Medulla oblongata (tissue), 1 donor: ENCODE measurements at regions not wholly inside any gene's neighbourhood (a gene's known extent, or its start where the extent isn't known, plus 50 kb on each side); places are given as distances from the start of the nearest gene placed in this dataset.
"Not testable (repeated sequence)": the region's sequence is repeated elsewhere in the genome, so short reads cannot be mapped to it uniquely, and the experiment has no call there.

Source experiments
- DNase-seq: peaks from one replicate; pipeline ENCODE4 v3.0.0-alpha.2; 2015; ENCODE audit errors: extremely low spot score

DNA sequence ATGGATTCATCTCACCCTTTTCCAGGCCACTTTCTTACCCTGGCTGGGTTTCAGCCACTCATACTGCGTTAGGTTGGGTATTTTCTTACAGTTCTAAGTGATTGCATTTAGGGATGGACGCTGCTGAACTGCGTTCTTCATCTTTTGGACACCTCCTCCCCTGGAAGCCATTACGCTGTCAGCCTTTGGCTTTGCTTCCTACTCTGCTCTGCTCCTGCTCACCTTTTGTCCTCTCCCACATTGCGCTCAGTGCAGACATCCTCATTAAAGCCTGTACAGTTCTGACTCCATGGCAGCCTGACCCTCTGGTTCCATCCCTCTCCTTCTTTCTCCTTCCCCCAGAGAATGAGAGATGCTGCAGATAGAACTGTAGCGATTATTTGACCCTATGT, 108.9 kb downstream of the SRGAP2 start:
- DNase-seq: not testable (repeated sequence)

DNA sequence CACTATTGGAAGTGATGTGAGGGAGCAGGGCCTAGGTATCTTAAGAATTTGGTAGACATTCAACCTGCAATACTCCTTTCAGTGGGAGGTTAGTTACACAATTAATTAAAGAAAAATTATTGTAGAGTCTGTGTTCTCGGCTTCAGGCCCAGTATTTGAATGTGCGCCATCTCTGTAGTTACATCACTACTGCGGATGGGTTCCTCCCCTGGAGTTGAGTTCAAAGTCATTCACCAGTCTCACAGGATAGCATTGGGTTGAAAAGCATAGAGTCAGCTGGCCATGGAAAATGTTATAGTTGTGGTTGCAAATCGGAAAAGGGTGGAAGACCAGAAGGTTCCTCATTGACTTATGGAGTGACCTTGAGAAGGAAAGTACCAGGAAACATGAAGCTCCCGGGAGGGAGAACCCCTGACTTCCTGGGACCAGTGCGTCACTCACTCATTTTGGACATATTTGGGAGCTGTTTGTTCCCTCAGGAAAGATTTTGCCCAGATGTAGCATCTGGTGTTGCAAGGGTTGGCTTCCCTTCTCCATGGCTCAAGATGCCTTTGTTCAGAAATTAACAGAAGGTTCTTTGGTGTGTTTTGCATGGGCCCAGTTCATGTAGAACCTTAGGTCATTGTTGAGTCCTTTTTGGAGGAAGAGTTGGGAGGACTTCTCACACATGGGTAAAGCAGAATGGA, 111.8 kb downstream of the SRGAP2 start:
- not testable (repeated sequence) for DNase-seq

DNA sequence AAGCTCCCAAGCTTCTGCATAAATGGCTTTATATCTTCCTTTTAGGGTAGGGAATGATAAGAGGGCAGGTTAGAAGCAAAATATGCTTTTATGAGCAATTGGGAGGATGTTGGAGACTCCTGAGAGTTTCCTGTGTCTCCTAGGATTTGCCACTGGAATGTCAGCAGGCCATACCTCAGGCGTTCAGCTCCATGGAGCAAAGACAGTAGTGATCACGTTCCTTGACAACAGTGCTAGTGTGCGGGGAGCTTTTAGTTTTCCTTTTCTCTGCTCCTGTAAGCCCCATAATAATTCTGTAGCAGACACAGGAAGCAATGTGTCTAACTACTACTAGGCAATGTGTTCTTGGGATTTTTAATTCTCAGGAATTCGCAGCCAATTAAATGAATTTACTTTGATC, 113.6 kb downstream of the SRGAP2 start:
- DNase-seq: not testable (repeated sequence)

DNA sequence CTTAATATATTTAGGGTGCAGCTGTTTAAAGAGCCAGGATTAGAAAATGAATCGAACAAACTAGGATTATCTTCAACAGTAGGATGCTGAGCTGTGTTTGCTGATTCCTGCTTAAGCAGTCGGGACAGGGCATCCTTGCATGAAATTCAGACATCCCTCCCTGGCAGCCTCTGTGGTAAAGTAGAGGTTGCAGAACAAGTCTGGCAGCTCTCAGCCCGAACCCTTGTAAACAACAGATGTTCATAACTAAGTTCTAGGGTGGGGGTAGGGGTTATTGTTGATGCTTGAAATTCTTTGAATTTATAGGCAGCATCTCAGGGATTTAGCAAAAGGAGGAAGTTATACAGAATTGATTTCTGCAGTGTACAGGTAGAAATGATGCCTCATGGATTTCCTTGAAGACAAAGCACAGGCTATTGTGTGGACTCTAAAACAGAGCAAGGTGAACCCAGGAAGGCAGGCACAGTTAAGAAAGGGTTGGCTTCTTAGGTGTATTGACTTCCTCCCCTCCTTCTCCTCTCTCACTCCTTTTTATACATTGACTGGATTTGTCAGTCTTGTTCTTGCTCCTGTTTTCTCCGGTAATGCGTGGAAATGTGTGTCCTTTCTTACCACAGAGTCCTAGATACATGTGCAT, 114.7 kb downstream of the SRGAP2 start:
- not testable (repeated sequence) for DNase-seq

DNA sequence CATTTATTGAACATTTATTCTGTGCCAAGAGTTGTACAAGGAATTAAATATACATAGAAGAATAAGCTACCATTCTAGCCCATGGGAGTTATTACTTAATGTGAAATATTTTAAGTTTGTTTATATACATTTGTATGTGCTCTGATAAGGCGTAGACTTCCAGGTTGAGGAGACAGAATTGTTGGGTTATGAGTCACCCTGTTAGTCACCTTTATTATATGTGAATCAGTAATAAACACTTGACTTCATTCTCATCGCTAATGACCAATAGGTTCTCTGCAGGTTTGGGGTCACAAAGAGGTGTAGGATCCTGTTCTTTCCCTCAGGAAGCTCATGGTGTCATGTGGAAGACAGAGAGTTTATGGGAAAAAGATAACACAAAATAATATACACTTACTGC, 116.9 kb downstream of the SRGAP2 start:
- DNase-seq: not testable (repeated sequence)

DNA sequence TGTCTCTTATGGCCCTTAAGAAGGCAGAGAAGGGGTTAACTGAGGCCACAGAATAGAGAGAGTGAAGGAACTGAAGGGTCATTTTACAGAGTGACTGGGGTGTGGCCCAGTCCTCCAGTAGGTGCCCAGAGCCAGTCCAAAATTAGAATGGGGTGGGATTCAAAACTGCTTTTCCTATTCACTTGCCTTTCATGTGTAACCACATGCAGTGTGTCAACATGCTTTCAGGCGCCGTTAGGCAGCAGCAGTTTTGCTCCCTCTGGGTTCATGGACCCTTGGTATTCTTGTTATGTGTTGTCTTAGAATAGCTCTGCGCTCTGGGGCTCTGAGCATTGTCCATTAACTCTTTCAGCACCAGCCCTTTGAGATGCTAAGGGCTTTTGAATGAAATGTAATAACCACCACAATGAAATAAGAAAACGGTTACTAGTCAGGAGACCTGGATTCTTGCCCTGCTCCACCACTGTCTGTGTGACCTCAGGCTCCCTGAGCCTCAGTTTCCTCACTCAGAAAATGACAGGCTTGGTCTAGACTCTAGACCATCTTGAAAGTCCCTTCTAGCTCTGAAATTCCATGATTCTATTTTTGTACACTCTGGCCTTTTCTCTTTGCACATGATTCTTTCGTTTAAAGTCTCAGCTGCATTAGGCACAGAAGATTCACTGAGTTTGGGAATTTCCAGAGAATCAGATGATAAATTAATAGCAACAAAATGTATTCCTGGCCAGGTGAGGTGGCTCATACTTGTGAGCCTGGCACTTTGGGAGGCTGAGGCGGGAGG, 123.0 kb downstream of the SRGAP2 start:
- not testable (repeated sequence) for DNase-seq

DNA sequence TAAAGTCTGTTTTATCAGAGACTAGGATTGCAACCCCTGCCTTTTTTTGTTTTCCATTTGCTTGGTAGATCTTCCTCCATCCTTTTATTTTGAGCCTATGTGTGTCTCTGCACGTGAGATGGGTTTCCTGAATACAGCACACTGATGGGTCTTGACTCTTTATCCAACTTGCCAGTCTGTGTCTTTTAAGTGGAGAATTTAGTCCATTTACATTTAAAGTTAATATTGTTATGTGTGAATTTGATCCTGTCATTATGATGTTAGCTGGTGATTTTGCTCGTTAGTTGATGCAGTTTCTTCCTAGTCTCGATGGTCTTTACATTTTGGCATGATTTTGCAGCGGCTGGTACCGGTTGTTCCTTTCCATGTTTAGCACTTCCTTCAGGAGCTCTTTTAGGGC, 128.3 kb downstream of the SRGAP2 start:
- not testable (repeated sequence) for DNase-seq

DNA sequence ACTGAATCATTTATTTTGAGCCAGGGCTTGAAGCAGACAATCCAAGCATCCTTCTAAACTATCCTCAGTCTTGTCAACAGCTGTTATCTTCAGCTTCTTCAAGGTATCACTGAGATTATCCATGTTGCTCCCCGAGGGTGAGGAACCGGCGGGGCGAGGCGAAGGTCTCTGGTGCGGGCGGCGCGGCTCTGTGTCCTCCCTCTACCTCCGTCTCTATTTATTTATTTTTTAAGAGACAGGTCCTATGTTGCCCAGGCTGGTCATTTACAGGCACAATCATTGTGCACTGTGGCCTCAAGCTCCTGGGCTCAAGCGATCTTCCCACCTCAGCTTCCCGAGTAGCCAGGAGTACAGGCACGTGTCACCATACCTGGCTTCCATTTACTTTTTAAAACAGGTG, 130.0 kb downstream of the SRGAP2 start:
- DNase-seq: not testable (repeated sequence)

DNA sequence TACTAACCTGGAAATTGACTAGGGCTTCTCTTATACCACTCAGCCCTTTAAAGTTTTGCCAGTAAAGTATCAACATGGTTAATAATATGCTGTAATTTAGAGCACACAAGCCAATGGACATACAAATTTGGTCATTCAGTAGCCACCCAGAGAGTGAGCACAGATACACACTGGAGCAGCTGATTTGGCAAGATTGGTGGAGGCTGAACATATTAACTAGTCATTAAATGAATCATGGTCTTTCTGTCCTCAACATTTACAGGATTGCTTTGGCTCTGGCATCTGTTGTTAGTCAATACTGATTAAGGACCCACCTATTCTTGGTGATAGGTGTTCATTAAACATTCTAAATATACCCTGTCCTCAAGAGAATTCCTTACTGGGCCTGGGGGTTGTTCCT, 130.6 kb downstream of the SRGAP2 start:
- not testable (repeated sequence) for DNase-seq

DNA sequence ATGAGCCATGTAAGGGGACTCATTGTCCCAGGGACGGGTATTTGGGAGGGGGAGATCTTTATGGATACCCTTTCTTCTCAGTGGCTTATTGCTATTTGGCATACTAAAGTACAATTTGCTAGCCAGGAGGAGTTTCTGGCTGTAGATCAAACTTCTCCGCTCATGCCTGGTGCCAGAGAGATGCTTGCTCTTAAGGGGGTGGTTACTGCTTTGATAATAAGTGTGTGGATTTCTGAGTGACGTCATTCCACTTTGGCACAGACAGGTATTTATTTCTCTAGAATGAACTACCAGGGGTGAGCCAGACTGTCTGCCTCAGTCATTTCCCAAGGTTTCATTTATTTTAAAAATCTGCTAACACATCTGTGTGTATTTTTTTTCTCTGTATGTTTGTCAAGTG, 131.1 kb downstream of the SRGAP2 start:
- not testable (repeated sequence) for DNase-seq

DNA sequence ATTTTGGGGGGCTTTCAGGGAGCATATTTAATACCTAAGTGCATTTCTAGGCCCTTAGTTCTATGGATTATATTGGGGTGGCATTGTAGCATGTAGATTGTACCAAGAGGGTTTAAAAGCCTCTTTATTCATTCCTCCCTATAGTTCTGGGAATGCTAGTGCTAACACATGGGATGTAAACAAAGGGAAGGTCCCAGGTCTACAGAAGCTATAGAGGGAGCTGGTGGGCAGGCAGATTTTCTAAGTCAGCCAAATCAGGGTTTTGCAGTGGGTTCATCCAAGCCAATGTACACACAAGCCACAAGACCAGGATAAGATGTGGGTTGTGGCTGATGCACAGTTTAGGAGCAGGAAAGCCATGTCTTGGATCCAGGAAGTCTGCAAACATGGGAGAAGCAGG, 131.8 kb downstream of the SRGAP2 start:
- not testable (repeated sequence) for DNase-seq

DNA sequence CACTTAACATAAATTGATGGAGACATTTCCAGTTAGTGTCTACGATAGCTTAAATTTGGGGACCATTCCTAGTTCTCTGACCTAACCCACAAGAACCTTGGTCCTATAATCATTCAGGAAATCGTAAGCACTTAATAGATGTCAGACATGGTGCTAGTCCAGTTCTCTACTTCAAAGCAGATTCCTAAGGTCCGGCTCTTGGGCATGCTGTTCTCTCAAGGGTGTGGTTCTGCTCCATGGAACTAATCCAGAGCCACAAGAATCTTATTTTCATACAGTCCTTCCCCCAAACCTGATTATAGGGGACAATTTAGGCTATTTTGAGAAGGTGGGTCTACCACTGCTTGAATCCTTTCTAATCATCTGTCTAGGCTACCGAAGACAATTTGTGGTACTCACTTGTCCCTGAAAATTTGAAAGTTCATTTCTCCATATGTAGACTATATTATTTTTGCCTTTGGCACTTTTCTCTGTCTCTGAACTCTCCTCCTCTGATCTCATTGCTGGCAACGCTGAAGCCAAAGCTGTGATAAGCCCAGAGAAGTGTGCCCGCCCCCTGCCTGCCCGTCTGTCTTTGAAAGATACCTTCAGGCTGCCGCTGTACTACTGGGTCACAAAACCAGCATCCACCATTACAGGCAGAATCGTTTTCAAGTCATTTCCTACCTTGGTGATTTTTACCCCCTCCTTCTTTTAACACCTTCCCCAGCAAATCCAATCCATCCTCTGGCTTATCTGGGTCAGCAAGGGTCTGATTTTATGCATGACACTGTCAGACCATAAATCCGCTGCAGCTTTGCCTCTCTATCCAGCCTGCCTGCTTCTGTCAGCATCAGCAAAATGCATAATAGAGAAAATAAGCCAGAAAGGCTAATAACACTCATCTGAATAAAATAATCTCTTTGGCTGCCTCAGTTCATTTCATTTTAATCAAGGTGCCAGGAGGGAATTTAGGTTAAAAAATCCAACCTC, 132.8 kb downstream of the SRGAP2 start:
- not testable (repeated sequence) for DNase-seq

DNA sequence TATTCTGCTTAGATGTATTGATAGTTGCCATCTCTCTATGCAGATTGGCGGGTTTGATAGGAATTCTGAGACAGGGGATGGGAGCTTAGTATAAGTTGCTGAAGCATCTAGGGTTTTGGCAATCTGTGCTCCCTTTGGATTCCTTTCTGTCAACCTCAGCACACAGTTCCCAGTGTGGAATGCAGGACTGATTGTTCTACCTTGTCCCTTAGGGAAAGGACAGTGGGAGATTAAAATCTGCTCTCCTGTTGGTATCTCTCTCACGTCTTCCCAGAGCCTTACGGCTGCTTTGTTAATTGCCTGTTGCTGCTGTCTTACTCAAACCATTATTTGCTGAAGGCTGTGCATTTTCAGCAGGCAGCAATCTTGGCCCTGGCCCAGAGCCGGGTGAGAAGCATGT, 133.3 kb upstream of the IKBKE start:
- not testable (repeated sequence) for DNase-seq

DNA sequence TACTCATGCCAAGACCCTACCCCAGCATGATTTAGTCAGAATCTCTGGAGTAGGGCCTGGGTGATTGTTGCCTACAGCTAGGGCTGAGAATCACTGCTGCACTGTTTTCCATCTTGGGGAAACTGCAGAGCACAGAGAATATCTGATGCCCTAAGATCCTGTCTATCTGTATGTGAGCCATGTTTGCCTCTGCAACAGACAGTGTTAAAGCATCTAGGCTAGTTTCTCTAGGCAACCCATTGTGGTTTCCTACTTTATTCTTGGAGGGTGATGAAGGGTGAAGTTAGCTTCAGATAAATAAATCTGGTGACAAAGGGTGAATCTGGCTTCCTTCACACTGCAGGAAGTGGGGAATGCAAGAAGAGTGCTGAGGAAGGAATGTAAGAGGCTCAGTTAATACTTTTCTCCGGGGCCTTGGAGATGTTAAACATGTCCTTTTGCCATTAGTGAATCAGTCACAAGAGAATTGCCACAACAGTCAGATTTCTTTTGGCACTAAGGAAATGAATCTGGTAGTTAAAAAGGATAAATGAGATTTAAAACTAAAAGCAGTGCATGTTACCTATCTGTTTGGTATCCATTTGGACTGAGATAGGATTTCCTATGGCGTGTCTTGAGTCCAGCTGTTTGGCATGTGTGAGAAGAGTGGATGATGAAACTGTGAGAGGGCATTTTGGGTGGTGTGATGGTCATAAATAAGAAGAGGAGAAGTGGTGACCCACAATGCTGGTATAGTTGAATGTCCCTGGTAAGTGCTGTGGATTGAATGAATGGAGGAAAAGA, 119.6 kb upstream of the IKBKE start:
- not testable (repeated sequence) for DNase-seq

DNA sequence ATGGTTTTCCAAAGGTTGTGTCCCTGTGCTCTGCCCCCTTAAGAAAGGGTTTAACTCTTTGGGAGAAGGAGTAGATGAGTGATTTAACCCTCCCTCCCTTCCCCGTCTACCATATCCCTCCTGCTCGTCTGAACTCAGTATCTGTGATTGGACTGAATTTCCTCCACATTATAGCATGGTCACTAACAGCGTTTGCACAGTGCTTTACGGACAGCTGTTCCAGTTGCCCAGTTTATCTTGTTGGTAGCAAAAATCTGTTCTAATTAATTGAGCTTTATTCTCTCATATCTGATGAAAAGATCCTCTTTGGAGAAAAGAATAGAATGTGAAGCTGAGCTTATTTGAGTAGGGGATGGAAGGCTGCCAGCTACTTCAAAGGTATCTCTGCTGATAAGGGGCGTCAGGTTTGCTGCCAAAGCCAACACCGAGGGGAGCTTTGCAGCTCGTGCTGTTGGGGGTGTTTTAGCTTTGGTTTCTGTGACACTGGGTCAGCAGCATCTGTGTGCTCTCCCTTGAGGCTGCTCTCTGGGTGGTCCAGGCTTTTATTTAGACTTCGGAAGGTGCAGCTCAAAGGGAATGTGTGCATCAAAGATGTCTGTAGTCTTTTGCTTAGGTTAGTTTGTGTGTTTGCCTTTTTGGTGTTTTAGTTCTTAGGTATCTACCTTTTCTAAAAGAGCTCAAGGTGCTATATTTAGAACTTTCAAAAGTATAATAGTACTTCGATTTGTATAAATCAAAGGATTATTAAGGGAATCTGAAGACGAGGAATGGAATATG, 118.8 kb upstream of the IKBKE start:
- DNase-seq: not testable (repeated sequence)

DNA sequence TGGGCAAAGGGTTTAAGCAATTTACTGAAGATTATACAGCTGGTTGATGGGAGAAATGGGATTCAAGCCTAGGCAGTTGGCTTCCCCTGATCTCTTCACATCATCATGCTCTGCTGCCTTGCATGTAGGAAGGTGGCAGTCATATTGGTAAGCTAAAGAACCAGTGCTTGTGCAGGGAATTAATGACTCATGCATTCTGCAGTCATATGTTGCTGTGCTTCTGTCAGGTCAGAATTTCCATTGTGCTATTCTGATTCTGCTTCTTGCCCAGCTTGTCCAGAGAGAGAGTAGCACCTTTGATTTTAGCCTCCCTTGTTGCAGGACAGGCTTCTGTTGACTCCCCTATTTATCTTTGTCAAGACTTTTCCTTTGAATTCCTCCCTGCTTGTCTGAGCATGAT, 114.0 kb upstream of the IKBKE start:
- not testable (repeated sequence) for DNase-seq

DNA sequence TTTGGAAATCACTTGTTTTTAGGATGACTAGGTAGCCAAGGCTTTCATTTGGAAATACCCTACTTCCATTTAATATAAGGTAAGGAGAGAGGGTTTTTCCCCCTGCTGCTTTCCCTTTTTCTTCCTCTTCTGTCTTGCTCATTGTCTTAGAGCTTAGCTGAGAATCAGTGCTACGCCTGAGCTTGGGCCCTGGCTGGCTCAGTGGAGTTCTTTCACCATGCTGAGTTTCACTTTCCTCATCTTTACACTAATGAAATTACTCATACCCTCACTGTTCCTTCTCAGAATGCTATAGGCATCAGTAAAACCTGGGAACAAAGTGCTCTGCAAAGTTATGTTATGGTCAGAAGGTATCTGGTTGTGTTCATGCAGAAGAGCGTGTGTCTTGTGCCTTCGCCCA, 112.3 kb upstream of the IKBKE start:
- not testable (repeated sequence) for DNase-seq

DNA sequence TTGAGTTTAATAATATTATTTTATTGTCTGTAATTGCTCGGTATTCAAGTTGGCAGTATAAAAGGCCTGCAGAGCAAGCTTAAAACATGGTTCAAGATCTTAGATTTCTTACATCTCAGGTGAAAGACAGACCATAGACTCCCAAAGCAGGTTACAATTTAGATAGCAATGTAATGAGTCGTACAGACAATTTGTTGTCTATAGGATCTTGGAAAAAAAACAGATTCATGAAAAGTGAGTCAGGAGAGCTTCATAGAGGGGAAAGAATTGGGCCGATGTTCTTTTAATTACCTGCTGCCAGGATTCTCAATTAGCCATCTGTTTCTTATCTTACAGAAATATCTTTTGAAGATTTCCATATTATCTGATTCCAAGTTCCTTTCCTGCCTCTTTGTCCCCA, 111.5 kb upstream of the IKBKE start:
- DNase-seq: not testable (repeated sequence)

DNA sequence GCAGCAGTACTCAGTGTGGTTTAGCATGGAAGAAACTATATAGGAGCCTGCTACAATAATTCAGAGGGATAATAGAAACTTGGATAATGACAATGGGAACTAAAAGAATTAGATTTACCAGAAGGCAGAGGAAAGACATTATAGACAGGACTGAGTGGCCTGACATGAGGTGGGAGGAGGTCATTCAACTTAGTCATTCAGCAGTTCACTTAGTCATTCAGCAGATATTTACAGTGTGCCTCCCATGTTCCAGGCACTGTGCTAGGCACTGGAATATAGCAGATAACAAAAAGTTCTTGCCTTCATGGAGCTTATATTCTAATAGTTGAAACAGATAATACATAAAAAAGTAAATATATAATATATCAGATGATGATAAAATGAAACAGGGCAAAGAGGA, 110.9 kb upstream of the IKBKE start:
- not testable (repeated sequence) for DNase-seq
